NB4 (cell line): ENCODE measurements at regions not wholly inside any gene's neighbourhood (a gene's known extent, or its start where the extent isn't known, plus 50 kb on each side); places are given as distances from the start of the nearest gene placed in this dataset.

Experiments used
- DNase-seq: peaks from one replicate; pipeline ENCODE4 v3.0.0; 2010; ENCODE audit warnings: low read depth
- H3K4me3 ChIP-seq: one replicate; pipeline ENCODE4 v1.5.1; 2011; ENCODE audit warnings: mild to moderate bottlenecking, low read depth, low read length, moderate library complexity
- MYC ChIP-seq: IDR thresholded peaks from 2 replicates; pipeline ENCODE4 v1.6.1; 2011; ENCODE audit warnings: low read depth, low read length
- POLR2A ChIP-seq: IDR thresholded peaks from 2 replicates; pipeline ENCODE4 v1.6.1; 2011; ENCODE audit warnings: mild to moderate bottlenecking; ENCODE audit not compliant: insufficient read length; ENCODE audit errors: extremely low read depth
- TF ChIP-seq, protein P1 (sequence below): IDR thresholded peaks from 2 replicates; pipeline ENCODE4 v1.6.1; 2011; ENCODE audit warnings: low read depth, low read length
- TF ChIP-seq, protein P2 (sequence below): IDR thresholded peaks from one replicate; pipeline ENCODE4 v1.5.1; 2012; ENCODE audit warnings: low read depth, low read length

DNA sequence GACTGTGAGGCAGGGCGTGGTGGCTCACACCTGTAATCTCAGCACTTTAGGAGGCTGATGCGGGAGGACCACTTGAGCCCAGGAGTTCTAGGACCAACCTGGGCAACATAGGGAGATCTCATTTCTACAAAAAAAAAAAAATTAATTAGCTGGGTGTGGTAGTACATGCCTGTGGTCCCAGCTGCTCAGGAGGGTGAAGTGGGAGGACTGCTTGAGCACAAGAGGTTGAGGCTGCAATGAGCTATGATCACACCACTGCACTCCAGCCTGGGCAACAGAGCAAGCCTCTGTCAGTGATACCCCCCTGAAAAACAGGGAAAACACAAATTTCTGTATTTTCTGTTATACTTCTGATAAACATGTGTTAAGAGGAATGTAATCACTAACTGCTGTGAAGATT lies 57.8 kb upstream of the ARHGAP32 start:
- H3K4me3 ChIP-seq = no peak overlapping the region
- no peak for DNase-seq
- no peak for TF ChIP-seq MYC
- TF ChIP-seq, protein P1, sequence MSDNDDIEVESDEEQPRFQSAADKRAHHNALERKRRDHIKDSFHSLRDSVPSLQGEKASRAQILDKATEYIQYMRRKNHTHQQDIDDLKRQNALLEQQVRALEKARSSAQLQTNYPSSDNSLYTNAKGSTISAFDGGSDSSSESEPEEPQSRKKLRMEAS = no peak
- TF ChIP-seq, protein P2, sequence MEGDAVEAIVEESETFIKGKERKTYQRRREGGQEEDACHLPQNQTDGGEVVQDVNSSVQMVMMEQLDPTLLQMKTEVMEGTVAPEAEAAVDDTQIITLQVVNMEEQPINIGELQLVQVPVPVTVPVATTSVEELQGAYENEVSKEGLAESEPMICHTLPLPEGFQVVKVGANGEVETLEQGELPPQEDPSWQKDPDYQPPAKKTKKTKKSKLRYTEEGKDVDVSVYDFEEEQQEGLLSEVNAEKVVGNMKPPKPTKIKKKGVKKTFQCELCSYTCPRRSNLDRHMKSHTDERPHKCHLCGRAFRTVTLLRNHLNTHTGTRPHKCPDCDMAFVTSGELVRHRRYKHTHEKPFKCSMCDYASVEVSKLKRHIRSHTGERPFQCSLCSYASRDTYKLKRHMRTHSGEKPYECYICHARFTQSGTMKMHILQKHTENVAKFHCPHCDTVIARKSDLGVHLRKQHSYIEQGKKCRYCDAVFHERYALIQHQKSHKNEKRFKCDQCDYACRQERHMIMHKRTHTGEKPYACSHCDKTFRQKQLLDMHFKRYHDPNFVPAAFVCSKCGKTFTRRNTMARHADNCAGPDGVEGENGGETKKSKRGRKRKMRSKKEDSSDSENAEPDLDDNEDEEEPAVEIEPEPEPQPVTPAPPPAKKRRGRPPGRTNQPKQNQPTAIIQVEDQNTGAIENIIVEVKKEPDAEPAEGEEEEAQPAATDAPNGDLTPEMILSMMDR = no peak
- no peak for TF ChIP-seq POLR2A

DNA sequence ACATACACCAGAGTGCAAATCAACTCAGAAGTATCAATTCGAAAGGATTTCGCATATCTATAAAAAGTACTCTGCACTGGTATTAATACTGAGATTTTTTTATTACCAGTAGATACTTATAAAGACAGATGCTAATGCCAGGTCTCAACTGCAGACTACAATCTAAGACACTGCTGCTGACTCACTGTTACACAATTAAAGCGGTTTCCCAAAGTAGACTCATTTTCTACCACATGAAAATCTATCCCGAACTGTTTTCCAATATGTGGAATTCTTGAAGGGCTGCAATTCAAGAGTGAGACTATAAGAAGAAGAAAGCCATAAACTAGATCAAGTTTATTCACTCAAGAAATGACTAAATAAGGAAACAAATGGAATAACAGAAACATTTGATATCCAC lies 57.2 kb upstream of the ARHGAP32 start:
- TF ChIP-seq, protein P2 = no peak
- TF ChIP-seq POLR2A (no peak), MYC (no peak)
- TF ChIP-seq, protein P1 = no peak
- no peak for DNase-seq
- no peak overlapping the region for H3K4me3 ChIP-seq

DNA sequence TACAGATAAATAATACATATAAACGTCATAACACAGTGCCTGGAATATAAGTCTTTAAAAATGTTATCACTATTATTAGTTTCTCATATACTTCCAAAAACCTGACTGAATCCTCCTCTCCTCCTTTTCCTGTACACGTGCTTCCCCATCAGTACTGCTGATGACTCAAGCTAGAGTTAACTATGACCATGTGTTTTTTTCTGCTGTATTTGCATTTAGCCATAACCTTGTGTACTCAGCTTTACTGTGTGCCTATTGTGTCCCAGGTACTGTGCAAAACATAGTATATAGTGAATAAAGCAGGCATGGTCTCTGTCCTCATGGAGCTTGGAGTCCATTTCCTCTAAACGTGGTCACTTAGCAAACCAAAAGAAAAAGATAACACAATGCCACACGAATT lies 56.5 kb upstream of the ARHGAP32 start:
- DNase-seq = no peak
- TF ChIP-seq, protein P1 = peak; percentile 70
- TF ChIP-seq, protein P2 = no peak
- TF ChIP-seq MYC = no peak
- no peak overlapping the region for H3K4me3 ChIP-seq

DNA sequence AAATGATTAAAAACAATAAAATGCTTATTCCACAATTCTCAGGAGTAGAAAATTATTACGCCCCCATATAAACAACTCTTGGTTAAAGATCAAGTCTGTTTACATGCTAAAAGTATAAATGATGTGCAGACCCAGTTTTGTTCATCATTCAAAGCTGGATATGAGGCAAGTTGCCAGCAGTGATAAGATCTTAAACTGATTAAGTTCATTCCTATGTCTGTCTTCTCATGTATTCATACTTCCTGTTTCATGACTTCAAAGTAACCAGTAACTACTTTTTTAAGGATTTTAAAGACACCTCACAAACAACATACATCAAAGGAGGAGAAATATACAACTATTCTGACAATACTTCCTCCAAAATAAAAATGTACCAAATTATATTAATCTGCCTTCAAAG lies 55.0 kb upstream of the ARHGAP32 start:
- no peak overlapping the region for H3K4me3 ChIP-seq
- TF ChIP-seq MYC = no peak
- TF ChIP-seq, protein P1 = no peak
- TF ChIP-seq, protein P2 = no peak
- no peak for TF ChIP-seq POLR2A
- no peak for DNase-seq

DNA sequence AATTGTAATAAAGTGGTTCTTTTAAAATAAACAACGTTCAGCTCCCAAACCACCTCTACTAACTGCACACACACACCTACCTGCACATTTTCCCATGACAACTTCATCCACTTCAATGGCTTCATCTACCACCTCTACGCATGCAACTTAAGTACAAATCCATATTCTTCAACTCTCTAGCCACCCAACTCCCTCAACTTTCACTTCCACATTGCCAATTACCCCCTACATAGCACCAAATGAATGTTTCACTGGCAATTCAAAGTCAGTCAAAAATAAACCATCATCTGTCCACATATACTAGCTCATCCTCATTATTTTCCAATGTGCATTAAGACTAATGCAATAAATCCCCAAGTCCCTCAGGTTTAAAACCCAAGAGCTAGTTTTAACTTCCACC lies 50.7 kb upstream of the ARHGAP32 start:
- DNase-seq = no peak
- H3K4me3 ChIP-seq = no peak overlapping the region
- no peak for TF ChIP-seq MYC
- TF ChIP-seq, protein P1 = no peak
- TF ChIP-seq, protein P2 = no peak
- TF ChIP-seq POLR2A = no peak
